GM19238 (cell line): ENCODE measurements at regions not wholly inside any gene's neighbourhood (a gene's known extent, or its start where the extent isn't known, plus 50 kb on each side); places are given as distances from the start of the nearest gene placed in this dataset.

Experiments
- DNase-seq: peaks from one replicate; pipeline ENCODE4 v3.0.0; 2011; ENCODE audit warnings: low spot score; ENCODE audit not compliant: insufficient read length

GRCh38 chr12:38977132-38977531 lies 71.7 kb upstream of the CPNE8 start:
- DNase-seq: no peak

- no peak for DNase-seq
These were observed 64.3 kb upstream of the CPNE8 start for GRCh38 chr12:38969706-38970105.

DNA sequence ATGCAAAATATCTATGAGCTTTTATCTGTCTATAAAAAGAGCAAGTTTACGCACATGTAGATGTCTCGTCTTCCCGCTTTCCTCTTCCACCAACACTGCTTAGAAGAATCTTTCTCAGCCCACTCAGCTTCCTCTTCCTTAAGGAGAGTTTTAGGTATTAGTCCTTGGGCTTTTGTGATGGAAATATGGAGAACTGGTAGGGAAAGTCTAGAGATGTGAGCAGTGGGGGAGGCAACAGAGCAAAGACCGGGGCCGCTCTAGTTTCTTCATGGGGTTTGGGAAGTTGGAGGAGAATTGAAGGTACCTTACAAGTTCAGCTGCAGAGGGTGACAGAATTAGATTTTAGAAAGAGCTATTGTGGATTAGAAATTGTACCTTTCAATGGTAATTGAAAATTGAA lies 56.3 kb upstream of the CPNE8 start:
- no peak for DNase-seq

- DNase-seq: no peak
These were observed 55.6 kb upstream of the CPNE8 start for GRCh38 chr12:38961012-38961411.

- DNase-seq: no peak
These were observed 50.9 kb upstream of the CPNE8 start for GRCh38 chr12:38956337-38956736.
